ENCODE measurements at regions not wholly inside any gene's neighbourhood (a gene's known extent, or its start where the extent isn't known, plus 50 kb on each side); places are given as distances from the start of the nearest gene placed in this dataset.
"Not testable (repeated sequence)": the region's sequence is repeated elsewhere in the genome, so short reads cannot be mapped to it uniquely, and the experiment has no call there.

DNA sequence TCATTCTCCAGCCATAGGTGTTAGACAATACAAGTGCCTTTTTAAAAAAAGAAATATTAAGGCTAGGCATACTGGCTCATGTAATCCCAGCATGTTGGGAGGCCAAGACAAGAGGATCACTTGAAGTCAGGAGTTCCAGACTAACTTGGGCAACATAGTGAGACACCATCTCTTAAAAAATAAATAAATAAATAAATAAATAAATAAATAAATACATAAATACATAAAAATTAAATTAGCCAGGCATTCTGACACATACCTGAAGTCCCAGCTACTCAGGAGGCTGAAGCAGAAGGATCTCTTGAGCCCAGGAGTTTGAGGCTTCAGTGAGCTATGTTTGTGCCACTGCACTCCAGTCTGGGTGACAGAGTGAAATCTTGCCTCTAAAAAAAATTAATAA is 85.8 kb upstream of the ATP1B1 start:
- FAIRE-seq = no peak

DNA sequence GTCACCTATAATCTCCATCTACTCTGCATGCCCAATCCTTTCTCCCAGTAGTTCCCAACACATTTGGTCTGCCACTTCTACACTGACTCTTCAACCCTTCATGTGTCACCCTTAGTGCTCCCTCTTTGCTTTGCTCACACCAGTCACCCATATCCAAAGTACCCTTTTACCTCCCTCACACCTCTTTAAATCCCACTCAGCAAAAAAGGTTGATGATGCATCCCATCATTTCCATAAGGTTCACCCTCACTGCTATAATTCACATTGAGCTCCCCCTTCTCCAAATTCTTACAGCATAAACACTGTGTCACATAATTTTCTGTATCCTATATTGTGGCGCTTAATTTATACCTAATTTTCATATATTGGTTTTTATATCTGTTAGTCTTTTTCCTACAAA is 83.8 kb upstream of the ATP1B1 start:
- no peak for FAIRE-seq

DNA sequence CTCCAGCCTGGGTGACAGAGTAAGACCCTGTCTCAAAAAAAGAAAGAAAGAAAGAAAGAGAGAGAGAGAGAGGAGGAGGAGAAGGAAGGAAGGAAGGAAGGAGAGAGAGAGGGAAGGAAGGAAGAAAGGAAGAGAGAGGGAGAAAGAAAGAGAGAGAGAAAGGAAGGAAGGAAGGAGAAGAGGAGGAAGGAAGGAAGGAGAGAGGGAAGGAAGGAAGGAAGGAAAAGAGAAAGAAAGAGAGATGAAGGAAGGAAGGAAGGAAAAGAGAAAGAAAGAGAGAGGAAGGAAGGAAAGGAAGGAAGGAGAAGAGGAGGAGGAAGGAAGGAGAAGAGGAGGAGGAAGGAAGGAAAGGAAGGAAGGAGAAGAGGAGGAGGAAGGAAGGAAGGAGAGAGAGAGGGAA is 82.2 kb upstream of the ATP1B1 start:
- FAIRE-seq = no peak

DNA sequence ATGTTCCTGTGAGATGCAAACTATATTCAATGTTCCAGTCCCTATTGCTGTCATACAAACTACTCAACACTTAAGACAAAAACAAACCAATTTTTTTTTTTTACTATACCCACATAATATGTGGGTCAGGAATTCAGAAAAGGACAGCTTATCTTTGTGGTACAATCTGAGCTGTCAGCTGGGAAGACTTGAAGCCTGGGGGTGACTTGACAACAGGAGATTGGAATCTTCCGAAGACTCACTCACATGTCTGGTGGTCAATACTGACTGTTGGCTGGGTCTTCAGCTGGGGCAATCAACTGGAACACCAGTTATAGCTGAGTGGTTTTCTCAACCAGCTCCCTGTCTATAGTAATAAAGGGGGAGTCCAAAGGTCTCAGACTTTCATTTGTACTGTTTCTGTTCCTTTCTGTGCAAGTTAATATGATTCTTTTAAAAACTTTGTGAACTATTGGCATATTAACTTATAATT is 81.7 kb upstream of the ATP1B1 start:
- FAIRE-seq = no peak

DNA sequence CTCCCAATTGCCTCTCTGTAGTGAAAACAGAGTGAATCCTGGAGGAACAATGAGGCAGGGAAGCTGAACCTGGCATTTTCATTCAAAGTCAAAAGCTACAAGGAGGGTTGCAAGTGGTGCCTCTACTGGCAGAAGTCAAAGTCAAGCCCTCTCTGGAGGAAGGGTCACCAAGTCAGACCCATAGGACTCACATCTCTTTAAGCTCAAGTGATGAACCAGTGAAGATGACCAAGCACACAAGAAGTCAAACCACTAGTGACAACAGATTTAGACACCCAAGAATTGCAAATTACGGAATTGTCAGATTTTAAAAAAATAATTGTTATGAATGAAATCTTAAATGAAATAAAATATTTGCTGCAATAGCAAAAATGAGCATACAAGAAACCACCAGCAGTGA is 81.1 kb upstream of the ATP1B1 start:
- FAIRE-seq = no peak

DNA sequence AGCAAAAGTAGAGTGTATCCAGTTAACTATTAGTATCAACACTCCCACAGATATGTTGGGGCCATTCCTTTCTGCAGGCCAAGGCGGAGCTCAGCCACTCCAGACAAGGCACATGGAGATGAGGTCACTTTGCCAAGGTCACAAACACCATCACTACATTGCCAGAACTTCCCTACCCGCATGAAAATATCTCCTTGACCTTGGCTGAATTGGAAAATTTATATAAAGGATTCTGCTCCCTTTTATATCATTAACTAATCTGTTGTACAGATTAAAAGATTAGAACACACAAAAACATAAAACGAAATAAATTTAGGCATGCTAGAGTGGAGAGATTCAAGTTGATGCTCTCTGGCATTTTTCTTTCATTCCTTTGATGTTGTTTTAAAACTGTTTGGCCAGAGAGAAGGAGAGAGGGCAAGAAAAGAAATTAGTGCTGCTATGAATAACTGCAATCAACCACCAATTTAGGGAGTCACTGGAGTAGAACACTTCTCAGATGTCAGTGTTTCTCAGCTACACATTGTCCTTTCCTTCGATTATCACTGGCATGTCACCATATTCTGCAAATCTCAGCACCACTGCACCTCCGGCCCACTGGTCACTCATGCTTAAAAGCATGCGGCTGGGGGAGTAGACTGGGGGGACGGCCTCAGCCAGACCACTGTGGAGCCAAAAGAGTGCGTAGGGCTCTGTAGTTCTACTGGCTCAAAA is 78.7 kb upstream of the ATP1B1 start:
- no peak for FAIRE-seq

DNA sequence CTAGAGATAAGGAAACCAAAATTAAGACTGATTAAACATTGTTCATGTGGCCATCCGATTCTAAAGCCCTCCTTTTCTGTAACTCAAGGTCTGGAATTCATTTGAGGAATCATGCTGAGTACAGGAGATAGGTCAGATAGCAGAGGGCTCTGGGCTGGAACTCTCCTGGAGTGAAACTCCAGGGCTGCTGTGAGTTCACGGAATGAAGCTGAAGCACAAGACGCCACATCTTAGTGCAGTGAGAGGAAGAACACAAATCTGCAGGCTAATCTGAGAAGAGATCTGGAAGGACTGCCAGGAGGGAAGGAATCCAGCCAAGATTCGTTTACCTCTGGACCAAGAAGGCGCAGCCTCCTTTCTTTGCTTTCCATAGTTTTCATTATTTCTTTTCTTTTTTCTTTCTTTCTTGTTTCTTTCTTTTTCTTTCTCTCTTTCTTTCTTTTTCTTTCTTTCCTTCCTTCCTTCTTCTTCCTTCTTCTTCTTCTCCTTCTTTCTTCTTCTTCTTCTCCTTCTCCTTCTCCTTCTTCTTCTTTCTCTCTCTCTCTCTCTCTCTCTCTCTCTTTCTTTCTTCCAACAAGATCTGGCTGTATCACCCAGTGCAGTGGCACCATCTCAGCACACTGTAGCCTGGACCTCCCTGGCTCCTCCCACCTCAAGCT is 74.8 kb upstream of the ATP1B1 start:
- no peak for FAIRE-seq

DNA sequence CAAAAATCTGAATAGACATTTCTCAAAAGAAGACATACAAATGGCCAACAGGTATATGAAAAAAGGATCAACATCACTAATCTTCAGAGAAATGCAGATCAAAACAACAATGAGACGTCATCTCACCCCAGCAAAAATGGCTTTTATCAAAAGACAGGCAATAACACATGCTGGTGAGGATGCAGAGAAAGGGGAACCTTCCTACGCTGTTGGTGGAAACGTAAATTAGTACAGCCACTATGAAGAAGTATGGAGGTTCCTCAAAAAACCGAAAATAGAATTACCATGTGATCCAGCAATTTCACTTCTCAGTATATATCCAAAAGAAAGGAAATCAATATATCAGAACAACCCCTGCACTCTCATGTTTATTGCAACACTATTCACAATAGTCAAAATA is 65.1 kb upstream of the ATP1B1 start:
- no peak for FAIRE-seq

DNA sequence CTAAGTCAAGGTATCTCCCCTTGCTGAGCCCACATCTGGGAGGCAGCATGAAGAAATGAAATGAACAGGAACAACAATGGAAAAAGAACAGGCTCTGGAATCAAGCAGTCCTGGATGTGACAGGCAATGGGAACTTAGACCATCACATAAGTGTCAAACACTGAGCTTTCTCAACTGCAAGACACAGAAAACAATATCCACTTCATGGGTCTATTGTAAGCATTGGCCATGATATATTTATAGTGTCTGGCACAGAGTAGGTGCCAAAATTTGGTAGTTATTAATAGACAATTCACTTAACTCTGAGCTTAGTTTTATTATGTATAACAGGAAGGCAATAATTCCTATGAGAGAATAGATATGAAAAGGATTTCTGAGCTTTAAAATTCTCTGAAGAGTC is 64.1 kb upstream of the ATP1B1 start:
- no peak for FAIRE-seq

DNA sequence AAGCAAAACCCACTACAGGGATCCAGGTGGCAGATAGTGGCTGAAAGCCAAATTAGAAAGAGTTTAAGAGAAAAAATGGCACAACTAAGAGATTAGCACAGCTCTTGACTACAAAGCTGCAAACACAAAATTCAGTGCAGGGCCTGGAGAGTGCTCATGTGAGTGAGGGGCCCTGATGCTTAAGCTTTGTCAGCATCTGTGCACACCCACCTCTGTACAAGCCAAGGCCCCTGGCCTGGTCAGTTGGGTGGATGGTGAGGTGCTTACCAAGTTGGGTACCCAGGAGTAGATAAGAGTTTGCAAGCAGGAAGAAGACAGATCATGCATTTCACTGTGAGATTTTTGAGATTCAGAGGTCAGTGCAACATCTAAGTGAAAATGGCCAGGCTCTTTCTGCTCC is 62.7 kb upstream of the ATP1B1 start:
- no peak for FAIRE-seq

DNA sequence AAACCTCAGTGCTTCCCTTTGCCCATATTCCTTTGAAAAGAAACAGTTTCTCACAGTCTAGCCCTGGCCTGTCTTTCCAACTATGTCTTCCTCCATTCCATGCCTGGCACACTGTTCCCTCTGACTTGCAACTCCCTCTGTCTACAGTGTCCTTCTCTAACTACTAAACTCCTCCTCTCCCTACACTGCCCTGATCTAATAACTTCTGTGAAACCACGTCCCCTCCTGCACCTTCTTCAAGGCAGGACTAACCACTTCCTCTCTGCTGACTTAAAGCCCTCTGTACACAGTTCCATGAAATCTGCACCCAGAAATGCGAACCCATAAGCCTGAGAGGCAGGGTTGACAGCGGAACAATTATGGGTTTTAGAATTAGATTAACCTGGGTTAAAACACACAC is 62.2 kb upstream of the ATP1B1 start:
- FAIRE-seq = no peak

DNA sequence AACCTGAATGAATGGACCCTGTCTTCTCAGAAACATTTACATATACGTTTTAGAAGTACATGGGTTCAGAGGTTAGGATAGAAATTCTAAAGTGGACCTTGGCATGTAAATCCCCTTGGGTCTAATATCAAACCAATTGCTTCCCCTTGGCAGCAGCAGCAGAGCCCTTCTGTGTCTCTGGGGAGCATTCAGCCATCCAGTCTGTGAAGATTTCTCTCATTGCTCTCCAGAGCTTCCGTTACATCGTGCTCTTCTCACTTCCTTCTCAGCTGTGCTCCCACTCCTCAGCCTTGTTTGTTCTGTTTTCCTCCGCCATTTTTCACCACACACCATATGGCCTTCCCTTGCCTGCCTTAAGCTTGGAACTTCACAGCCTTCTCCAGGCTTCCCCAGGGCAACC is 61.5 kb upstream of the ATP1B1 start:
- no peak for FAIRE-seq

DNA sequence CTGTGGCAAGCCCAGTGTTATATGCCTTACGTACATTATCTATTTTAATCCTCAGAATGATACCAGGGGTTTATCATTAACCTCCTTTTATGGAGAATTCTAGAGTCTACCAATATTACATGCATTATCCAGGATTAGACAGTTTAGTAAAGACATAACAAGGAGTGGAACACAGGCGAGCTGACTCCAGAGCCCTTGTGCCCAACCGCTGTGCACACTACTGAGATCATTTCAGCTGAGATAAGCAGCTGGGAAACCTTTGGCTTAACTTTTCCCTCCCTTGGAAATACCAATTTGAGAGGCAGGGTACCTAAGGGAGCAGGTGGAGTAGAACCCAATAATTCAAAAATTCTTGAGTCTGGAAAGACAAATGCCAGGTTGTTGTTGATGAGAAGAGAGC is 59.8 kb upstream of the ATP1B1 start:
- no peak for FAIRE-seq

DNA sequence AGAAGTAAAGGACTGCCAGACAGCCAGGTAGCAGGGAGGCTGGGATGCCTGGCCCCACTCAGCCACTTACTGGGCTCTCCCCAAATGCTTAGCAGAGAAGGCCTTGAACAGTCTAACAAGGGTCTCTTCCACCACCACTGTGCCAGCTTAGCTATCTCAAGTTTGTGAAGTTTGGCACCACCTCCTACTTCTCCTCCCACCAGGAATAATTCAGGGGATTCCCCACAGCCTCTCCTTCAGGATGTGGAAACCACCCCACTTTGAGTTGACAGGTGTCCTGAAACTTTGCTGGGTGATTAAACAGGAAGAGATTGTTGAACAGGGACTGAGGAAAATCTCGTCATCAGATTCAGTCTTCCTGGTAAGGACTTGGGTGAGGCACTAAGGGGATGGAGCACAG is 59.4 kb upstream of the ATP1B1 start:
- no peak for FAIRE-seq

DNA sequence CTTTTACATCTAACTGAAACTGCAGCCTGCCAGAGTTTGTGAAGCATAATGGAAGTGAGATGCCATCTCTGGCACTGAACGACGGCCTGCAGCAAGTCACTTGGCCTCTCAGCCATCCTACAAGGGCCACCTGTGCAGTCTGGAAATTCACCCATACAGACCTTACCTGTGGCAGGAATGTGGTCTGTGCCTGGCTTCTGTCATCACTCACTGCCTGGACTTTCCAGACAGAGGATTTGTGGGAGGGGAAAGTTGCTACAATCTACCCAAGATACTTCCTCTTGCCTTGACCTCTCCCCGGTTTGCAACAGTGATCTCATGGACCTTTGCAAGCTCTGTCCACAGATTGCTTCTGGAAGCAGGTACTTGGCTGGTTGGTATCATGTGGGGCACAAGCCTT is 58.4 kb upstream of the ATP1B1 start:
- no peak for FAIRE-seq

DNA sequence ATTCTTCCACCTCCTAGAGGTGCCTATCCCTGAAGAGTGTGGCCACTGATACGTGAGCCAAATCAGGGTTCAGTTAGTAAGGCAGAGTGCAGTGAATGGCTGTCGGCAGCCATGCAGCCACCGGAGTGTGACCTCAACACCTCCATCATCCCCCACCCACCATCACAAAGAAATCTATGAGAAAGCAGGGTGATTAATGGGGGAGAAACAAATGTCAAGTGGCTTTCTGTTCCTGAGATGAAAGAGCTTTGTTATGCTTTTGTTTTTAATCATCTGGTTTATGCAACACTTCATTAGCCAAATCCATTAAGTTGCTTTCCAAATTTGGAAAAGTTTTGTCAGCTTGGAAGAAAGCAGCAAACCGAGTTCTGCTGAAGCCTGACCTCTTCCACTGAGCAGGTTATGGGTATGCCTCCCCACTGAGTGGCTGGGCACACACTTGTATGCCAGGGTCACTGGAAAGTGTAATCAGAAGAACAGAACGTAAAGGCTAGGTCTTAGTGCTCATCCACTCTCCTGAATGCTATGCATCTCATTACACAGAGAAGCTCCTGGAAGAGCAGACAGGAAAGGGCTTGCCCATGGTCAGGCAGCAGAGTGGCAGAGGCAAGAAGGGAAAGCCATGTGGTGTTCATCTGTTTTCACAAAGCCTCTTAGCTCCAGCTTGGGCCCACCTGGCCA is 57.1 kb upstream of the ATP1B1 start:
- no peak for FAIRE-seq

DNA sequence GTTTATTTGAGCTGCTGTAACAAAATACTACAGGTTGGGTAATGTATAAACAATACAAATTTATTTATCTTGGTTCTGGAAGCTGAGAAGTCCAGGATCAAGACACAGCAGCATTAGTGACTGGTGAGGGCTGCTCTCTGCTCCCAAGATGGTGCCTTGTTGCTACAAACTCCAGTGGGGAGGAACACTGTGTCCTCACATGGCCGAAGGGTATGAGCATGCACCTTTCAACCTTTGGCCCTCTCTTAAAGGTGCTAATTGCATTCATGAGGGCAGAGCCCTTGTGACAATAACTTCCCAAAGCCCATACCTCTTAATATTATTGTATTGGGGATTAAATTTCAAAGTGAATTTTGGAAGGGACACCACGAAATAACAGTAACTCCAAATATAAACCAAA is 55.3 kb upstream of the ATP1B1 start:
- FAIRE-seq = no peak

DNA sequence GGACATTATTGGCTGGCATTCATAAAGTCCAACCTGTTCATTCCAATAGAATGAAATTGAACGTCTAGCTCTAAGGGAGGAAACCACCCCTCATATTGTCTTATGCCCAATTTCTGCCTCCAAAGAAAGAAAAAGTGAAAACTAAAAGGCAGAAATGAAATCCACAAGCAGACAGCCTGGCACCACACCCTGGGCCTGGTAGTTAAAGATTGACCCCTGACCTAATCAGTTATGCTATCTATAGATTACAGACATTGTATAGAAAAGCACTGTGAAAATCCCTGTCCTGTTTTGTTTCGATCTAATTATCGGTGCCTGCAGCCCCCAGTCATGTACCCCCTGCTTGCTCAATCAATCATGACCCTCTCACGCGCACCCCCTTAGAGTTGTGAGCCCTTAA is 54.3 kb upstream of the ATP1B1 start:
- not testable (repeated sequence) for FAIRE-seq

DNA sequence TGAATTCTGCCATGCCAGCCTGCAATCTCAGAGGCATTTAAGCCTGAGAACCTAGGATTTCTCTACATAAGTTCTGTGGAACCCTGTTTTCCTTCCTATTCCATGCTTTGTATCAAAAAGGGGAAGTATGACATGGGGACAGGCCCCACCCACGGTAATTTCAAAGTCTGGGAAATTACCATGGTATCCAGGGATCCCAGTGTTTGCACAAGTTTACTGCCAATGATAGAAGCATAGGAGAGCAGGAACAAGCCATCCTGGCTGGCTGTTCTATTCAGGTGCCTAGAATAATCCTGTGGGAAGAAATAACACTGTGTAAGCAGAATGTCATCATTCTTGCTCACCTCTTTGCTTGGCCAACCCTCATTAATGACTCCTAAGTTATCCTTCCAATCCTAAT is 53.8 kb upstream of the ATP1B1 start:
- FAIRE-seq = no peak

DNA sequence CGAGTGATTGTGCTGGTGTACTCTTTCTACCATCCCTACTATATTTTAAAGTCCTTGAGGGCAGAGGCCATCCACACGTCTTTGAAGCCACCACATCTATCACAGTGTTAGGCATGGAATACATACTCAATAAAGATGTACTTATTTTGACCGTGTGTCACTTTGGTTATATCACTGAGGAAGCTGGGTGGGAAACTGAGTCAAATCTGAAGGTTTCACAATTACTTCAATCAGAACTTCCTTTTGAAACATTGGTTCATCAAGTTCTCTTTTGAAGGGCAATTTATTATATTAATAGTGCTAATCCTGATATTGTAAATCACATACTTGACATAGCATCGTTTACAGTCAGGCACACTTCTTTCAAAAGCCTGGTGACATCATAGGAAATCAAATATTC is 53.3 kb upstream of the ATP1B1 start:
- no peak for FAIRE-seq

Measured in colon (tissue), 2 donors.